ENCODE measurements at regions not wholly inside any gene's neighbourhood (a gene's known extent, or its start where the extent isn't known, plus 50 kb on each side); places are given as distances from the start of the nearest gene placed in this dataset.
A peak's percentile ranks its signal among the peaks of the same experiment; 100 is the strongest.

DNA sequence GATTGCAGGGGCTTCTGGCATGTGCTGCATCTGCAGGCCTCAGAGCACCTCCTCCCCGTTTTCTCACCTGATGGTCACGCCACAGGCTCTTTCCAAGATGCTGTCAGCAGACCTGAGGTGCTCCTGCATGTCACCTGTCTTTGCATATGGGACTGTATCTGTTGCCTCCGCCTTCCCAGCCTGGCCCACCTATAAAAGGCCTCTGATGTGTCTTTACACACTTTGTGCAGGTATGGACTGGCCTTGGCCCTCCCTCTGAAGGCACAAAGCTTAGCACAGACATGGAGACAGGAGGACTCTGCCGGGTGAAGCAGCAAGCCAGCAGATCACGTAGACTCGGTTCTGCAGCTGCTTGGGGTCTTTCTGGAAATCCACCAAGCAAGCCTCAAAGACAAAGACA is 220.9 kb upstream of the PPP2R2D start:
- DNase-seq, result peak; percentile 18

DNA sequence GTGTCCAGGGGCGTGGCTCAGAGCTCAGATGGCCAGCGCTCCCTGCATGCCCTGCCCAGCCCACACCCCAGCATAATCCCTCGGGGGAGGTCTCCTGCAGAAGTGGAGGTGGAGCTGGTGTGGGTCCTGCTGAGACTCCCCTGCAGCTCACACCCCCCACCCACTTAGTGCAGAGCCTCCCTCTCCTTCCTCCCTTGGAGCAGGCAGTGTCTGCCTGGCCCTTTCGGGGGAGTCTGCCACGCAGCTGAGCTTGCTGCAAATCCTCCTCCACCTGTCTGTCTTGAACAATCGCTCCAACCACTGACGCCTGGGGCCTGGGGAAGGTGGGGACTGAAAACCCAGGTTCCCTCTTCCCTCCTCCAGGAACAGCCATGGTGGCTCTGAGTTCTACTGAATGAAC is 219.7 kb upstream of the PPP2R2D start:
- DNase-seq, result no peak

DNA sequence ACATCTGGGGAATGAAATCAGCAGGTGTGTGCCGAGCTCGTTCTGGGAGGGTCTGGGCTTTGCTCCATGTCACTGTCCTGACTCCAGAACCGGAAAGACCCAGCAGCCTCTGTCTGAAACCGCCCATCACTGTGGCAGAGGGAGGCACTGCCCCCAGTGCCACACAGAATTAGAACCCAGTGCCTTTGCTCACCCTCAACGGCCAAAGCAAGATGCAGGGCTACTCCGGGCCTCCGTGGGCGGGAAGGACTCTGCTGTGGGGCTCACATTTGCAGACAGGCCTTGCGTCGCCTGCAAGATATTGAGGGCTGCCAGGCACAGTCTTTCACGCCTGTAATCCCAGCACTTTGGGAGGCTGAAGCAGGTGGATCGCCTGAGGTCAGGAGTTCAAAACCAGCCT is 219.2 kb upstream of the PPP2R2D start:
- no peak for DNase-seq

DNA sequence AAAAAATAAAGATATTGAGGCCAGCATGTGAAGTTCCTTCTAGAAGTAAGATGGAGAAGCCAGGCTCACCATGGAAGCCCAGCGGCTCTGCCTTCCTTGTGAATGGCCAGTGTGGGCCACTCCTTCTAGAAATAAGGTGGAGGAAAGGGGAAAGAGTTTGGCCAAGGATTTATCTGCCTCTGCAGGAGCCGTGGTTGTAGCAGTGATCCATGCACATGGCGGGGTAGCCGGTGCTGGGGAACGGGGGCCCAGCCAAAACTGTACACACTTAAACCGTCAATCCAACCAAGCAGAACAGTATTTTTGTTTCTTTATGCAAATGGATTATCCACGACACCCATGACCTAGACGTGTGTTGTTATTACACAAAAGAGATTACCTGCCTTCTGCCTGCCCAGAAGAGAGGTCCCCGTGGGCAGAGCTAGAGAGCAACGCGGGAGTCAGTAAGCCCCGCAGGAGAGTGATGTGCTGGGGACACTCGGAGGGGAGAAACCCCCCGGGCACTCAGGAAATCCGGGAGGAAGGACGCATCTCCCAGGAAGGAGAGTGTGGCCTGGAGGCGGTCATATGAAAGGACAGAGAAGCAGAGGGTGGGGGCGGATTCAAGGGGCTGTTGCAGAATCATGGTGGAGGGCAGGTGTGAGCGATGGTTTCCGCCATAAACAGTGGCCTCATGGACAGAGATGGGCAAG is 218.4 kb upstream of the PPP2R2D start:
- no peak for DNase-seq

DNA sequence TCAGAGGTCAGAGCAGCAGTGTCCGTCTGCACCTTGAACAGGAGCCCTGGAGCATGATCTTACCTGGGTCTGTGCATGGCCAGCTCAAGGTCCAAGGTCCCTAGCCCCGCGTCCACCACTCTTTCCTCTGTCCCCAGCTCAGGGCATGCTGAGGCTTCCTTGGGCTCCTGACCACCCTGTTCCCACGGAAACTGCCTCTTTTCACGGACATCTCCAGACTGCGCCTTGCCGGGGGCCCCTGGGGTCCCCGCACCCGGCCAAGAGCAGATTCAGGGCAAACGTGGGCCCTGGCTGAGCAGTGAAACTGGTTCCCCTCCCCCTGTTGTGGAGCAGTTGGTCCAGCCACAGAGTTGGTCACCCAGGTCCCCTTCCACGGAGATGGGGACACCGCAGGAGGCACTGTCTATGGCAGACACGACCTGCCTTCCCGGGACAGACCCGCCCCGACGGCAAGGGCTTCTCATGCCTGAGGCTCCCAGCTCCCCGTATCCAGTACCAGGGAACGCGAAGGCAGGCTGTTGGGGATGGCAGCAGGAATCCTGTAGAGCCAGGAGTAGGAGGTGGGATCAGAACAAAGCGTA is 217.4 kb upstream of the PPP2R2D start:
- DNase-seq, result no peak

DNA sequence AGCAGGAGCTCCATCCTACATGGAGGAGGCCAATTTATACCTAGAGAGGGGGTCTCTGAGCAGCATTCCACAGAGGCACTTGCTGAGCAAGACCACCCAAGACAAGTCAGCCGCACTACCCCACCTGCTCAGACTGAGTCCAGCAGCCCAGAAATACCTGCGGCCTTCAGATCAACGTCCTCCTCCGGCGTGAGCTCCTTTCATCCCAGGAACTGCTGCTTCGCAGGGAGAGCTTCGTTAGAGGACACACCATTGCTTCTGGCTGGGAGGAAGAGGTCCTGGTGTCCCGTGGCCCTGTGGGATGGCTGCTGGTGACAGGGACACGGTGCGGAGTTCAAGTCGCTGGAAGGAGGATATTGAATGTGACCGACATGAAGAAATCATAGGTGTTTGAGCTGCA is 216.9 kb upstream of the PPP2R2D start:
- no peak for DNase-seq

DNA sequence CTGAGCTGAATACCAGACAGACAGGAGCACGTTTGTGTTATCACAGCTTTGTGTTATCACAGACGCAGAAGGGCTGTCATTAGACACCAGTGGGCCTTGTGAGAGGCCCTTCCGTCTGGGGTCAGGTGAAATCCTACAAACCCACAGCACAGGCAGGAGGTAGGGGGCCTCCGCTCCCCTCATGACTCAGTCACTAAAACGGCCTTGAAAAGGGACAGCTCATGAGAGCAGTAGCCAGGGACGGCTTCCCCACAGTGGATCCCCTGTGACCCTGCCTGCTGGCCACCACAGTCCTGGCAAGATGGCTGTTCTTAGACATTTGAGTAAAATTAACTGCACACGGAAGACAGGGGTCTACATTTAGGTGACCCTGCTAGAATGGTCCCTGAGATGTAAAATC is 215.8 kb upstream of the PPP2R2D start:
- DNase-seq, result no peak

DNA sequence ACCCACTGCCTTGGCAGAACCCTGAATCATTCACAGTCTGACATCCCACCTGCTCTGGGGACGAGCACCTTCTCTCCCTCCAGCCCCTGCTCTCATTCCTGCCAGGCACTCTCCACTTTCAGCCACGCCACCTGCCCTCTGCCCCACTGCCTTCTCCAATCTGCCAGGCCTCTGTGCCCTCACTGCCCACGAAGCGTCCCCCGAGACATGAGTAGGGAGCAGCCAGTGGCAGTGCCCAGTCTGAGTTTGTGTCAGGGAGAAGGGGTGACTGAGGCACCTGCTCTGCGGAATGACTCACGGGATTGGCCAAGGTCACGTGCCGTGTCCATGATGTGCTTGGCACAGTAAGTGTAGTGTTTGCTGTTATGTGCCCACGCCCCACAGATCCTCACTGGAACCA is 215.2 kb upstream of the PPP2R2D start:
- DNase-seq, result no peak

DNA sequence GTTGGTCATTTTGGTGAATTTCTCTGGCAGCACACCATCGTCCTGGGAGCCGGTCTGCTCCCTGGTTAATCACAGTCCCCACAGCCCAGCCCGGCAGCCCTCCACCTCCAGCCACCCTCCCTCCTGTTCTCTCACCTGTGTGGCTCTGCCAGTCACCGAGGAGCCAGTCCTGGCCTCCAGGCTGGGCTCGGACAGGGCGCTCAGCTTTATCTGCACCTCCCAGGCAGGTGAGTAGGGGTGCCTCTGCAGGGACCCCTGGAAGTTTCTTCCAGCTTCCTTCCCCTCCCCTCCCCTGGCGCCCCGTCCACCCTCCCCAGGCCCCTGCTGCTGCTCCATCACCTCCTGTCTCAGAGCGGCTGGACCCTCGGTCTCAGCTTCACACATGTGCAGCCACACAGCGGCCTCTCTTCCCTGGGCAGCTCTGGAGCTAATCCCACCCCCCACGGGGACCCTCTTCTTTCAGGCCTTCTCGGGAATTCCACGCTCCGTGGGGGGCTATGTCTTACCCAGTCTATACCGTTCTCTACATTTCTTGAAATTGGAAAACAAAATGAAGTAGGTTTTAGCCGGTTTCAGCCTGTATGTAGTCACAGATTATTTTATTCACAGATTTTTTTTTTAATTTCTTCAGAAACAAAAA is 213.9 kb upstream of the PPP2R2D start:
- no peak for DNase-seq

DNA sequence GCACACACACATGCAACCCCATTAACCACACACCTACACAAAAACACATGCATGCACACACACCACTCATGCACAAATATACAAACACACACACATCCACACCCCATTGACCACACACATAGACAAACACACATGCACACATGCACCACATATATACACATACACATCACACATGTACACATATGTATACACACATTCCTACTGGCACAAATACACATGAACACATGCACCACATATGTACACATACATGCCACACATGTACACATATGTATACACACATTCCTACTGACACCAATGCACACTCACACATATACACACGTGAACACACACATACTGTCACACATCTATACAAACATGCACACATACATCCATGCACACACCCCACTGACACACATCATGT is 212.5 kb upstream of the PPP2R2D start:
- DNase-seq, result no peak

DNA sequence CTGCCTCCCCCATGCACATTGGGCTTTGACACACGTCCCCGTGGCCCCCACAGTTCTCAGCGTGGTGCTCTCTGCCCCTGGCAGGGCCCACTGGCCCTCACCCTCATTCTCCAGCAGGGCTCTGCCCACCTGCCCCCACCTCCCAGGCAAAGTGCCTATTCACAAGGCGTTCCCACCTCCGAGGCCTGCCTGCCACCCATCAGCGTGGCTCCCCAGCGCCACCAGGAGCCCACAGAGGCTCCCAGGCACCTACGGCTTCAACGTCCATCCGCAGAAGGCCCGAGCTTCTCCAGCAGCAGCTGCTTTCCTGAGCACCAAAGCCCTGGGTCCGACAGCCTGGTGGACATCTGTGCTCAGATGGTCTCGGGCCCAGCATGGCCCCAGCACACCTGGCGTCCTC is 211.8 kb upstream of the PPP2R2D start:
- no peak for DNase-seq

DNA sequence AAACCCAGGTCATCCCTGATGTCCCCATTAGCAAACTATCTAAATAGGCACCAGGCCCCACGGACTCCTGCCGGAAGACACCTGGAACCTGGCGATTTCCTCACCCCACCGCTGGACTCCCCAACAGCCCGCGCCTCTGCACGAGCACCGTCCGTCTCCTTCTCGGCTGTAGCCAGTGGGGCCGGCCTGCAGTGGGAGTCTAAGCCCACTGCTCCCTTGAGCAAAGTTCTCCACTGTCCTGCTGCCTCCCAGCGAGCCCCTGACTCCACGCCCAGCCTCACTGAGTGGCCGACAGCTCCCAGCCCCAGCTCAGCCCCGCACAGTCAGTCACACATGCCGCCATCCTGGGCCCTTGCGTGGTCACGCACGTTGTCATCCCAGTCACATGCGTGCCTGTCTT is 211.3 kb upstream of the PPP2R2D start:
- DNase-seq, result no peak

DNA sequence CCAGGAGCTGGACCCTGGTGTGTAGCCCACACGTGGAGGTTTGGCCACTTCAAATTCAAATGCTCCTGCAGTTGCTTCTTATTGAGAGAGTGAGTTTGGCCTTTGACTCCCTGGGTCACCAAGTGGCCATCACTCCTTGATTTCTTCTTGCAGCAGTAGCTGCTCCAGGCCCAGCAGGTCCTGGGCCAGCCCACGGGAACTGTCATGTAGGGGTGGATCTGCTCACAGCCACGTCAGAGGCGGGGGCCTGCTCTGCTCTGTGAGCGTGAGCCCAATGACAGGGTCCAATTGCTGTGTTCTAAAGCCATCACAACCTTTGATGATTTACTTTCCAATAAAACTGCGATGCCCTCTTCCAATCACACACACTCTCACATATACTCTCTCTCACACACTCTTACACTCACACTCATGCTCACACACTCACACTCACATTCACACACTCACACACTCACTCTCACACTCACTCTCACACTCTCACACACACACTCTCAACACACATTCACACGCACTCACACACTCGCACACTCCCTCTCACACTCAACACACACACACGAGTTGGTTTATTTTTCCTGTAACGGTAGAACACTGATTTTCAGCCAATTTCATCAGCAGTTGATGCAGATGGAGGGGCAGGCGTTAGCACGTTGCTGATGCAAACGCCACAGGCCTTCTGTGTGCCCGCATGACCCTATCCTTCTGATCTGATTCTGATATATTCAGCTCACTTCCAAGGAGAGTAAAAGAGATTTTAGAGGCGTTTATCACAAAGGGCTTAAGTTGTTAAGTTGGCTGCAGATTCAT is 210.7 kb upstream of the PPP2R2D start:
- no peak for DNase-seq

DNA sequence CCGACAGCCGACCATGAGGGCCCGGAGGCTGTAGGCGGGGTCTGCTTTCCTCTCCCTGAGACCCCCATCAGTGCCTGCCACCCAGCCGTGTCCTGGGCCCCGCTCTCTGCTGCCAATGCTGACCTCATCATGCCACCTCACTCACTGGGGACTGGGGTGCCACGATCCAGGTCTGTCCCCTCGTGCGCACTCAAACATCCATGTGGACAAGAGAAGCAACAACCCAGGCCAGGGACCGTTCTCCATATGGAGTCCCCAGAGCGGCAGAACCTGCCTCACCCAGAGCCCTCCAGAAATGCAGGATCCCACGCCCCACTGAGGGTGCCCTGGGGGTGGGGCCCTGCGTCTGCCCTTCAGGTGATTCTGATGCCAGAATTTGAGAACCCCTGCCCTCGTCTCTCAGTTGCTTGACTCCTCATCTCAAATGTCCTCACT is 210.0 kb upstream of the PPP2R2D start:
- no peak for DNase-seq

DNA sequence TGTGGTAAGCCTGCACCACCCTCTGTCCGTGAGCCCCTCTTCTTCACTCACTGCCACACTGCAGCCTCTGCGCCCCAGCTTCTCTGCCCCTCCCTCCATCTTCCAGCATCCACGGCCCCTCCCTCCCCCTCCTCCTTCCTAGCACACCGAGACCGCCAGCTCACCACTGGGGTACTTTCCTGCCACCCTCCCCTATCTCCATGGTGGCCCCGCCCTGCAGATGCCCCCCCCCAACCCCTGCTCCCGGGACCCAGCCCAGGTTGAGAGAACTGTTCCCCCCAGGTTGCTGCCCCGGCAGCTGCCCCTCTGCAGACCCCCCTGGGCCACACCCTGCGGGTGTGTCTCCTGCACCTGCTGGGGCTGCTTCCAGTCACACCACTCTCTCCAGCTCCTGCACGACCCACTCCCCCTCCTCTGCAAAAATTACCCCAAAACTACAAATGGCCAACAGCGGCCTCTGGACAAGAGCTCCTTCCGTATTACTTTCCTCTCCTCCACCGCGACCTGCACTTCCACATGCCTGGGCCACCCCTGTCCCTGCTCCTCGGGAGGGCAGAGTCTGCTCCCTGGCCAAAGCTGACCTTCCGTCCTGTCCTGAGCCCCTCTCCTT is 209.2 kb upstream of the PPP2R2D start:
- no peak for DNase-seq

DNA sequence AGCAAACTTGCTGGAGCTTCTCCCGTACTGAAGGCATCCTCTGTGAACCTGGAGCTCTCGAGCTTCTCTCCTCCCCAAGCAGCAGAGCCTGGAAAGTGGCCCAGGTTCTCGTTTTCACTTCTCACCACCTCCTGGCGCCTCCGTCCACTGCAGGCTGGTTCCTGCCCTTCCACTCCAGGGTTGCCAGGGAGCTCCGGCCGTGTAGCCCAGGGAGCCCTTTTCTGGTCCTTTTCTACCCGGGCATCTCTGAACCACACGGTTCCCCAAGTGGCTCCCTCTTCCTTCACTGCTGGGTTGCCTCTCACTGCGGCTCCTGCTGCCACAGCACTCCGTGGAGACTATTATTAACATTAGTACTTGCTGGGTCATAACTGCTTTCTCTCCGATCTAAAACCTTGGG is 208.6 kb upstream of the PPP2R2D start:
- DNase-seq, result no peak

DNA sequence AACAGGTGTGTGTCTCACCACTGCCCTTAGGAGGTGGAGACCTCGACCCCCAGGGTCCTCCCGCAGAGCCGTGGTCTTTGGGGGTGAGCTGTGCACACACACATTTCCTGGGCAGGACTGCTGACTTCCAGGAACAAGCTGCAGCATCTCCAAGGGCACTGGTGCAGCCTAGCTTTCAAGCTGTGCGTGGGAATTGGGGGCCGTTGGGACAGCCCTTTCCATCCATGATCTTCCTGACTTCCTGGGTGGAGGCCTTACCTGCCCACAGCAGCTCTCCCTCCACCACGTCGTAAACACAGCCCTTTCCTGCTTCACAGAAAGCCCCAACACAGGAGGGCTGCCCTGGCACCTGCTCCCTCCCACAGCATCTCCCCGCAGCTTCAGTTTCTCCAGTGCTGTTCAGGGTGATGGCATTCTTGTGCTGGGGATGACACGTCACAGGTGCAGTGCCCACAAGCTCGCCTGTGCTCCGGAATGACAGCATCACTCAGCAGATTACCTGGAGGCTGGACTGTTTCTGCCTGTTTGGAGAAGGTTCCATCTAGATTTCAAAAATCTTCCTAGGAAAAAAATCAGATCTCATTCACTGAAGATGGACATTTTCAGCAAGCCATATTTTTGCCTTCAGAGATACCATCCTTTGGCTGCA is 208.0 kb upstream of the PPP2R2D start:
- no peak for DNase-seq

DNA sequence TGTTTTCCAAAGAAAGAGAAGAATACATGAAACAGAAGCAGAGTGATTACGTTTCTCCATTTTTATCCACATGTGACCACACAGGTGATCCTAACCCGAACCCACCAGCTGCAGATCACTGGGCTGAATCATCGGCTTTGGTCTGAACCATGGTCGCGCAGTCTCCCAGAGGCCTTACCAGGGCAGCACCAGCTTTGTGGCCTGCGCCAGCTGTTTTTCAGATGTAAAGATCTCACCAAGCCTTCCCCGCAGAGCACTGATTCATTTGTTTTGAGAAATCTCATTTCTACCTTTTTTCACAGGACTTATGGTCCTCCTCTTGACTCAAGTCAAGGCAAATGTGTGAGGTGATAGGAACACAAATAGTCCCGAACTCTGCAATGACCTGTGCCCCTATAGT is 207.0 kb upstream of the PPP2R2D start:
- DNase-seq, result no peak

DNA sequence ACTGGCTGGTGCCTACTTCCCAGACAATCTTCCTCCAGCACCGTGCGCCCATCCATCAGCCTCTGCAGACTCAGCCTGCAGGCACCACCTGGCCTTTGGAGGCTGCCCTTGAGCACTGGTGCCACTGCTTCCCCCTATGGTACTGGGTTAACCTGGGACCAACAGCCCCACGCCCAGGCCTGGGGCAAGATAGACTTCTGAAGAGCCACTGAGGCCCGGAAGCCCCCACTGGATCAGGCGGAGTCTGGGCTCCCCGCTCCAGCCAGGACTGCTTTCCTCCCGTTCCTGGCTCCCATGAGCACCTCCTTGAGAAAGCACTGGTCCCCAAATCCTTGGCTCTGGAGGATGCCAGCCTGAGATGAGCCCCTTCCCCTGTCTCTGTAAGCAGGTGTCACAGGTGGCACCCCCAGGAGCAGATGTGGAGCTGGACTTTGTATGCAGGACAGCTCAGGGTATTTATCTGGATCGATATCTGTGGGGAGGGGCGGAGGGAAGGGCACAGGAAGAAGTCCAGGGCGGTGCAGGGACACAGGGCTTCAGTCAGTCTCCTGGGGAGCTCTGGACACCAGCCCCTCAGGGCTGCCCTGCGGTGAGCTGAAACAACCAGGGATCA is 206.5 kb upstream of the PPP2R2D start:
- no peak for DNase-seq

DNA sequence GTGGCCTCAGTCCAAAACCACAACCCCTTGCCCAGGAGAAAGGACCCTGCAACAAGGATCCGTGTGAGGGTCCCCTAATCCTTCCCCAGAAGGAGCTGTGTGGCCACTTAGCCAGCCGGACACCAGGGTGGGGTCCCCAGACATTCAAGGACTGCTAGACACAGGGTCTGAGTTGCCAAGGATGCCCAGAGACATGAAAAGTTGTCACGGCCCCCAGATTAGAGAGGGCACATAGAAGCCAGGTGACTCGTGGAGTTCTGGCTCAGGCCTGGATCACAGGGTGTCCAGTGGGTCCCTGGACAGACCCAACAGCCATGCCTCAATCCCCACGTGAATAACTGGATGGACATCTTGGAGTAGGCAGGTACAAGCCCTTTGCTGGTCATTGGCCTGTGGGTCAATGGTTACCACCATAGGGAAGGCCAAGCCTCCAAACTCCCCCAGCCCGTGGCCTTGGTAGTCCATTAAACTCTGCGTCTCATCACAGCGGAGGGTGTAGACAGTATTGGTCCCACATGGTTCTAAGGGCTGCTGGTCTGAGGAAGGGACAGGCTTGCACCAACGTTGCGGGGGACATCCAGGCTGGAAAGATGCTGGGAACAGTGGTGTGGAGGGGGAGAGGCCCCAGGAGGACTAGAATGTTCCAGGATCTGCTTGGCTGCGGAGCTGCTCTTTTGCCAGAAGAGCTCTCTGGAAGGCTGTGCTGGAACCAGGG is 205.9 kb upstream of the PPP2R2D start:
- no peak for DNase-seq

DNA sequence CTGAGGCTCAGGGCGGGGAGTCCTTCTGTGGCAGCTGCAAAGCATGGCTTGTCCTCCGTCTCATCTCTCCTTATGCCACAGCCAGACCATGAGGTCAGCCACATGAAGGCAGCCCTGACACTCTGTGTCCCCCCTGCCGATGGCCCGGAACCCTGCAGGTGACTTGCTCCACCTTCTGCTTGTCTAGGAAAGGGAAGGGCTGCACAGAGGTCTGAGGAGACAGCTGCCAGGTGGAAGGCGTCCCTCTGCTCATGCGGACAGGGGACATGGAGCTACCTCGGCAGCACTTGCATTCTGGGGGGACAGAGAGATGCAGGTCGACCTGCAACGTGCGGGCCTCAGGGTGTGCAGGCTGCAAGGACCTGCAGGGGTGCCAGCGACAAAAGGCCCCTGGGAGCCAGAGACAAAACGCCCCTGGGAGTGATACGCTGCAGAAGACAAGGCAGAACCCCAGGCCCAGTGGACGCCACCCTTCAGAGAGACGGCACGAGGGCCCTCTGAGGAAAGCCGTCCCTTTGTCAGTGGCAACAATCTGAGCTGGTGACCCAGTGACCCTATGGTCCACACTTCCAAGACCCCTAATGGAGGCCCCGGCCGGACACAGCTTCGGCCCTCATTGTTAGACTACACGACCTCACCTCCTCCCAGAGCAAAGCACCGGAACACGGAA is 205.2 kb upstream of the PPP2R2D start:
- DNase-seq, result no peak
